ENCODE measurements at regions not wholly inside any gene's neighbourhood (a gene's known extent, or its start where the extent isn't known, plus 50 kb on each side); places are given as distances from the start of the nearest gene placed in this dataset.
"Not testable (repeated sequence)": the region's sequence is repeated elsewhere in the genome, so short reads cannot be mapped to it uniquely, and the experiment has no call there.

DNA sequence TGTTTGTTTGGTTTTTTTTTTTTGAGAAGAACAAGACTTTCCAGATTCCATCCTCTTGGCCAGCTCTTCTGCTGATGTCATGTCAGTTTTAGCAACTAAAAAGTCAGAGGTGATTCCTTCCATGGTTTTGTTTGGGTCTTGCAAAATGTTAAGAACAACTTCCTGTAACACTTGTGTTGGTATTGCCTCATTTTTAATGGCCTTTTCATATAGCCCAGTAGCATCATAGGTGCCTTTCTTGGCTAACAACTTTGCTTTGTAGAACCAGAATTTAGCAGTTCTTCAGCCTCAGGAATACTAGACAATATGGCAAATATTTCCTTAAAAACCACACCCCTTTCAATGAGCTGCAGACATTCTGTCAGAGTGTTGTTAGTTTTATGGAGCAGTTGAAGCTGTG lies 99.5 kb upstream of the SIRPG start:
- no peaks in the 10 kb centered on the region for H3K4me1 ChIP-seq (ENCODE audit: insufficient read depth)
- no peaks in the 10 kb centered on the region for H3K36me3 ChIP-seq (ENCODE audit: insufficient read depth)
- no peak overlapping the region for H3K27ac ChIP-seq (ENCODE audit: low read depth)
- no peak for DNase-seq (ENCODE audit: extremely low spot score)
- no peak overlapping the region for H3K4me3 ChIP-seq (ENCODE audit: low read depth, low read length)

DNA sequence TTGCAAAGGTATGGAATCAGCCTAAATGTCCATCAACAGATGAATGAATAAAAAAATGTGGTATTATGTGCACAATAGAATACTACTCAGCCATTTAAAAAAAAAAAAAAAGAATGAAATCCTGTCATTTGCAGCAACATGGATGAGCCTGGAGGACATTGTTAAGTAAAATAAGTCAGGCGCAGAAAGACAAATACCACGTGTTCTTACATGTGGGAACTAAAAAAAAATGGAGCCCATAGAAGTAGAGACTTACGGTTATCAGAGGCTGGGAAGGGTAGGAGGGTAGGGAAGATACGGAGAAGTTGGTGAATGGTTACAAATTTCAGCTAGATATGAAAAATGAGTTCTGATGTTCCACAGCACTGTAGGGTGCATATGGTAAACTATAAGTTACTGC lies 97.2 kb upstream of the SIRPG start:
- WGBS = 76% methylated on average over 4 of the region's 4 CpGs
- DNase-seq (ENCODE audit: extremely low spot score) = no peak
- H3K4me1 ChIP-seq (ENCODE audit: insufficient read depth) = no peaks in the 10 kb centered on the region

DNA sequence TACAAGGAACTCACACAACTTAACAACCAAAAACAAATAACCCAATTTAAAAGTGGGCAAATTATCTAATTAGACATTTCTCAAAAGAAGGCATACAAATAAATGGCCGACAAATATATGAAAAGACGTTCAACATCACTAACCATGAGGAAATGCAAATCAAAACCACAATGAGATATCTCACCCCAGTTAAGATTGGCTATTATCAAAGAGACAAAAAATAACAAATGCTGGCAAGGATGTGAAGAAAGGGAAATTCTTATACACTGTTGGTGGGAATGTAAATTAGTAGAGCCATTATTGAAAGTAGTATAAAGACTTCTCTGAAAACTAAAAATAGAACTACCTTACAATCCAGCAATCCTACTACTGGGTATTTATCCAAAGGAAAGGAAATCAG lies 96.7 kb upstream of the SIRPG start:
- H3K36me3 ChIP-seq (ENCODE audit: insufficient read depth) = no peaks in the 10 kb centered on the region
- H3K4me1 ChIP-seq (ENCODE audit: insufficient read depth) = no peaks in the 10 kb centered on the region
- H3K27ac ChIP-seq (ENCODE audit: low read depth) = no peak overlapping the region
- 63% methylated on average over 2 of the region's 2 CpGs for WGBS
- no peak for DNase-seq (ENCODE audit: extremely low spot score)
- H3K4me3 ChIP-seq (ENCODE audit: low read depth, low read length) = no peak overlapping the region

More for the DNA sequence above, 97.2 kb upstream of the SIRPG start:
- Histone ChIP-seq H3K27ac (ENCODE audit: low read depth) (no peak overlapping the region), H3K4me3 (ENCODE audit: low read depth, low read length) (no peak overlapping the region), H3K36me3 (ENCODE audit: insufficient read depth) (no peaks in the 10 kb centered on the region)

DNA sequence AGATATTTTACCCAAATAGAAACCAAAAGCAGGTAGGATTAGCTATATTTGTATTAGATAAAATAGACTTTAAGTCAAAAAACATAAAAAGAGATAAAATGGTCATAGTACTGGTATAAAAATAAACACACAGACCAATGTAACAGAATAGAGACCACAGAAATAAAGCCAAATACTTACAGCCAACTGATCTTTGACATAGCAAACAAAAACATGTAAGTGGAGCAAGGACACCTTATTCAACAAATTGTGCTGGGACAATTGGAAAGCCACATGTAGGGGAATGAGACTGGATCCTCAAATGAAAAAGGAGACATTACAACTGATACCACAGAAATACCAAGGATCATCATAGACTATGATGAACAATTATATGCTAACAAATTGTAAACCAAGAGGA lies 94.5 kb upstream of the SIRPG start:
- no peak overlapping the region for H3K27ac ChIP-seq (ENCODE audit: low read depth)
- no peak overlapping the region for H3K4me3 ChIP-seq (ENCODE audit: low read depth, low read length)
- H3K4me1 ChIP-seq (ENCODE audit: insufficient read depth) = no peaks in the 10 kb centered on the region
- no peaks in the 10 kb centered on the region for H3K36me3 ChIP-seq (ENCODE audit: insufficient read depth)
- no peak for DNase-seq (ENCODE audit: extremely low spot score)

DNA sequence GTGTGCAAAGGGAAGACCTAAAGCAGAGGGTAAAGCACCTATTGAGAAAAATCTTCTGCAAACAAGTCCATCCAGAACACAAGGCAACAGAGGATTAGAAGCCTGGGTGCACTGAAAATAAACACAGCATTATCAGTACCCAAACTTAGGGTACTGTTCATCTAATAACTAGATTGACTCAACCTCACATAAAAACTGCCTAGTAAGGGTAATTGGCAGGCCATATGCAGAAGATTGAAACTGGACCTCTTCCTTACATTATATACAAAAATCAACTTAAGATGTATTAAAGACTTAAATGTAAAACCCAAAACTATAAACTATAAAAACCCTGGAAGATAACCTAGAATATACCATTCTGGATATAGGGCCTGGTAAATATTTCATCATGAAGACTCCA lies 91.2 kb upstream of the SIRPG start:
- DNase-seq (ENCODE audit: extremely low spot score) = no peak
- Histone ChIP-seq H3K4me3 (ENCODE audit: low read depth, low read length) (no peak overlapping the region), H3K36me3 (ENCODE audit: insufficient read depth) (no peaks in the 10 kb centered on the region), H3K4me1 (ENCODE audit: insufficient read depth) (no peaks in the 10 kb centered on the region), H3K27ac (ENCODE audit: low read depth) (no peak overlapping the region)

DNA sequence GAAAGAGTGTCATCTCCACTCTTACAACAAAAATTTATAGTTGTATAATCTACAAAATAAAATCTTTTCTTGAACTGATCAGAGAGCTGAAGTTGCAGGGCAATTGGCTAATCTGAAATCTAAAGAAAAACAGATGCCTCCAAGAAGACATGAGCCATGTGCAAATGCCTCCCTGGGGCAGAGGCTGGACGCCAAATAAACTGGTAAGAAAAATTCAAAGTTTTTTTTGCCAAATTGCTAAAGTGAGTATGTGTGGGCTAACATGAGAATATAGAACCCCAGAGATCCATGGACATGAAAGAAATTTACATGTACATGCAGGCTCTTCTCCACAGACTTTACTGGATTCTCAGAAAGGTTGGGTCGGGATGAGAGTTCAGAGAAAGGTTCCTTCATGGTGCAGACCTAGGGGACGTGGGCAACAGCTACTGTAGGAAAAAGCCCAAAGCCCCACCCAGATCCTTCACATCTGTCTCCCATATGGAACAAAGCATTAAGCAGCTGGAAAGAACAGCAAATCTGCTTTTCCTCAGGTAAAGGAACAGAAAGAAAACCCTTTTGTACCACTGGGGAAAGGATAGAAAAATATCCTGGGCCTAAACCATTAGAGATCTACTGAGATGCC lies 90.5 kb upstream of the SIRPG start:
- H3K4me1 ChIP-seq (ENCODE audit: insufficient read depth) = no peaks in the 10 kb centered on the region
- H3K36me3 ChIP-seq (ENCODE audit: insufficient read depth) = no peaks in the 10 kb centered on the region
- WGBS = 55% methylated on average over 3 of the region's 3 CpGs
- H3K27ac ChIP-seq (ENCODE audit: low read depth) = no peak overlapping the region
- no peak for DNase-seq (ENCODE audit: extremely low spot score)
- no peak overlapping the region for H3K4me3 ChIP-seq (ENCODE audit: low read depth, low read length)

DNA sequence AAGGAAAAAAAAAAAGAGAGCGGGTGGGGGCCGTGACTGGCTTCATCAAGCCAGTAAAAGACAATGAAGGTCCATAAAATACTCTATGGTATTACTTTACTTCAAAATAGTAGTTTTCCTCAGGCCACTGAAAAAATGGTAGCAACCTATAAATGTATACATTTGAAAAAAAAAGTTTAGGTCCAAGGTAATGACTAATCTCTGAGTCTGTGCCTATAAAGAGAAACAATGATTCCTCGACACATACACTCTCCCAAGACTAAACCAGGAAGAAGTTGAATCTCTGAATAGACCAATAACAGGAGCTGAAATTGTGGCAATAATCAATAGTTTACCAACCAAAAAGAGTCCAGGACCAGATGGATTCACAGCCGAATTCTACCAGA lies 84.5 kb upstream of the SIRPG start:
- not testable (repeated sequence) for DNase-seq (ENCODE audit: extremely low spot score); H3K4me3 ChIP-seq (ENCODE audit: low read depth, low read length); H3K4me1 ChIP-seq (ENCODE audit: insufficient read depth); H3K27ac ChIP-seq (ENCODE audit: low read depth); H3K36me3 ChIP-seq (ENCODE audit: insufficient read depth)
- WGBS = 79% methylated on average over 3 of the region's 4 CpGs

DNA sequence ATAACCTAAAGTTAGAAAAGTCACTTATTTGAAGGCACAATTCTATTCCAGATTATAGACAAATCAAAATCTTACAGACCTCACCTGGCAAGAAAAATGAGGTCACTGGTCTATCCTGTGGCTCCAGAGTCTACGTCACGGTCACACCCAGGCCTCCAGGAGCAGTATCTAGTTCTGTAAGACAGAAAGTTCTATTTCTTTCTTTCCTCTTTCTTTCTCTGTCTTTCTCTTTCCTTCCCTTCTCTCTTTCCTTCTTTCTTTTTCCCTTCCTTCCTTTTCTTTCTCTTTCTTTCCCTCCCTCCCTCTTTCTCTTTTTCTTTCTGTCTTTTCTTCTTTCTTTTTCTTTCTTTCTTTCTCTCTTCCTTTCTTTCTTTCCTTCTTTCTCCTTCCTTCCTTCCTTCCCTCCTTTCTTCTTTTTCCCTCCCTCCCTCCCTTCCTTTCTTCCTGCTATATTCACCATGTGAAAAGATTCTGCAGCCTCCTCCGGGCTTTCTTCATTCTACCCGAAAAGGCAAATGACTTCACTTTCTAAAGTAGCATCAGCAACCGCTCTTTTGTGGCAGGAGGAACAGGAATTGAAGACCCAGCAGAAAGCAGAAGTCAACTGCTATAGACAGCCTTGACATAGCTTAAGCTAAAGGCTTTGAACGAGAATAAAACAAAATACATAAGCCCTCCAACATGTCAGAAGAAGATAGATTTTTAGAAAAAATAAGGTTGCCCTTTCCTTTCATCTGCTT lies 83.9 kb upstream of the SIRPG start:
- WGBS = 73% methylated on average over 6 of the region's 6 CpGs

DNA sequence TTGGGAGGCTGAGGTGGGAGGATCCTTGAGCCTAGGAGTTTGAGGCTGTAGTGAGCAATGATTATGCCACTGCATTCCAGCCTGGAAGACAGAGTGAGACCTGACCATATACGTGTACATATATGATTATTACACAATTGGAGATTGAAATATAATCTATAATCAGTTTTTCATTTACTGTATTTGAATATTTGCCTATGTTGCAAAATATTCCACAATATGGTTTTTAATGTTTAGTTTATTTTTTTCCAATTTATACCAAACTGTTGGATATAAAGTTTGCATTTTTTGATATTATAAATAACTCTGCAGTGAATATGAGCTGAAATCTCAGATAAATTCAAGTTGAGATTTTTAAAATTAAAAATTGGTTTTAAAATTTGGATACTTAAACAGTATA lies 79.6 kb upstream of the SIRPG start:
- Histone ChIP-seq H3K36me3 (ENCODE audit: insufficient read depth) (no peaks in the 10 kb centered on the region), H3K4me3 (ENCODE audit: low read depth, low read length) (no peak overlapping the region), H3K4me1 (ENCODE audit: insufficient read depth) (no peaks in the 10 kb centered on the region), H3K27ac (ENCODE audit: low read depth) (no peak overlapping the region)
- WGBS = 84% methylated on average over 1 of the region's 1 CpG
- no peak for DNase-seq (ENCODE audit: extremely low spot score)

More for the DNA sequence above, 83.9 kb upstream of the SIRPG start:
- Histone ChIP-seq H3K27ac (ENCODE audit: low read depth) (no peak overlapping the region), H3K4me1 (ENCODE audit: insufficient read depth) (no peaks in the 10 kb centered on the region), H3K36me3 (ENCODE audit: insufficient read depth) (no peaks in the 10 kb centered on the region), H3K4me3 (ENCODE audit: low read depth, low read length) (no peak overlapping the region)
- DNase-seq (ENCODE audit: extremely low spot score) = no peak

DNA sequence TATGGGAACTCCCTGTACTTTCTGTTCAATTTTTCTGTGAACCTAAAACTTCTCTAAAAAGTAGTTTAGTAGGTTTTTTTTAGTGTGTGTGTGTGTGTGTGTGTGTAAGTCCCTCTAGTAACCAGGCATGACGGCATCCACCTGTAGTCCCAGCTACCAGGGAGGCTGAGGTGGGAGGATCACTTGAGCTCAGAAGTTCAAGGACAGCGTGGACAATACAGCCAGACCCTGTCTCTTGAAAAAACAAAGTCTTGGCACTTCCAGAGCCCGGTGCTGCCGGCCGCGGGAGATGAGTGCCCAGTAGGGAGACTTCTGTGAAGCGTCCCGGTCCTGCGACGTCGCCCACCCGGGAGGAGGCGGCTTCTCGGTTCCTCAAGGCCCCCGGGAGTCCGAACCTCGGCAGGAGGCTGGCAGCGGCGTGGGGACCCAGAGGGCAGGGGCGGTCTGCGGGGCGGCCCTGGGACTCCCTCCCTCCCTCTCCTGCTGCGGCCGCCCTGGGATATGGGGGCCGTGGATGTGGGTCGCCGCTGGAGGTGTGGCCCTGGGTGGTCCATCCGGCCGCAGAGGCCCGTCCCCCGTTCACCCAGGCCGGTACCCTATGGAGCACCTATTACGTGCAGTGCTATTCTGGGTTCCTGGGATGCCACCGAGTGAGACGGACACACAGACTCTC lies 78.0 kb upstream of the SIRPG start:
- Histone ChIP-seq H3K27ac (ENCODE audit: low read depth) (no peak overlapping the region), H3K4me3 (ENCODE audit: low read depth, low read length) (no peak overlapping the region), H3K4me1 (ENCODE audit: insufficient read depth) (no peaks in the 10 kb centered on the region), H3K36me3 (ENCODE audit: insufficient read depth) (no peaks in the 10 kb centered on the region)
- no peak for DNase-seq (ENCODE audit: extremely low spot score)
- 88% methylated on average over 35 of the region's 35 CpGs for WGBS

DNA sequence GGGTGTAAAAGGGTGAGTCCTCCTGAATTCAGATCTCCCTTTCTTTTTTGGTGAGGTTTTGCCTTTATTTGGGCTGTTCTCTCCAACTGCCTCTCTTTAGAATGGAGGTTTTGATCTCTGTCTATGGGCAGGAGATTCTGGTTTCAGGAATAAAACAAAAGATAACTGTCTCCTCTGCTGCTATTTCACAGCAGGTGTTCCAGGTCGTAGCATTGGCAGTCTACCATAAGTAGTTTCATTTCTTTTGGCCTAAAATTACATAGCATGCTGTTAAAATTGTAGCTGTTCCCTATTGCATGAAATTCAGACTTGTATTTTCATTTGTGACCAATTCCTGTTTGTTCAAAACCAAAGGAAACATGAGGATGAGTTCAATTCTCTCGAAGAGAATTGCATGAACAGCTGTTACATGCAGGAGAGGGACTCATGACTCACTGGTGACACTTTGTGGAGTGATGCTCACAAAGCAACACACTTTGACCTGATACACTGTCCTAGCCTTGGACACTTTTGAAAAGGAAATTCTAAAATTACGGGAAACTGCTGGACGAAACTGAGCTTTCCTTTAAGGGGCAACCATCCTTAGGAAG lies 76.8 kb upstream of the SIRPG start:
- Histone ChIP-seq H3K4me3 (ENCODE audit: low read depth, low read length) (no peak overlapping the region), H3K27ac (ENCODE audit: low read depth) (no peak overlapping the region), H3K4me1 (ENCODE audit: insufficient read depth) (no peaks in the 10 kb centered on the region), H3K36me3 (ENCODE audit: insufficient read depth) (no peaks in the 10 kb centered on the region)
- no peak for DNase-seq (ENCODE audit: extremely low spot score)
- WGBS = 54% methylated on average over 4 of the region's 4 CpGs

DNA sequence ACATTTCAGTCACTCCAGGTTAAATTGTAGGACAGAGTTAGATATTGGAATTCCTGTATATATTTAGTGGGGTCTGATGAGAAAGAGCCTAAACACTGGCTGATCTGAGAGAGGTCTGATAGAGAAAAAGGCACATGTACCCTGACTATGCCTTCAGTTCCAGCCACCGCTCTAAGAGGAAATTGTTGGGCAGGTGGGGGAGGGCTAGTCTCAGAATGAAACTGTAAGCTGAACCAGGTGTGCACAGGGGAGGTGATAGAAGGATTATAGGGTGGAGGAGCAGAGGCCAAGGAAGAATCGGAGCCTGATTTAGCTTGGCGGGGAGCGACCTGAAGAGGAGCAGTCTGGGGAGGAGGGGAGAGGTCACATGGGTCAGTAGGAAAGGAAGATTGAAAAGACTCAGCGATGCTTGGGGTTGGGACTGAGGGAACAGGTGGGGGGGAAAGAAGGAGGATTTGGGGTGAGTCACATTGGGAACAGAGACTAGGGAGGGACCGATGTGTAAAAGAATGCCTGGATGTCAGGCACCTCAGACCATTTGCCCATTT lies 74.3 kb upstream of the SIRPG start:
- H3K4me1 ChIP-seq (ENCODE audit: insufficient read depth); DNase-seq (ENCODE audit: extremely low spot score); H3K36me3 ChIP-seq (ENCODE audit: insufficient read depth); H3K27ac ChIP-seq (ENCODE audit: low read depth); H3K4me3 ChIP-seq (ENCODE audit: low read depth, low read length): not testable (repeated sequence)
- WGBS = 77% methylated on average over 6 of the region's 6 CpGs

DNA sequence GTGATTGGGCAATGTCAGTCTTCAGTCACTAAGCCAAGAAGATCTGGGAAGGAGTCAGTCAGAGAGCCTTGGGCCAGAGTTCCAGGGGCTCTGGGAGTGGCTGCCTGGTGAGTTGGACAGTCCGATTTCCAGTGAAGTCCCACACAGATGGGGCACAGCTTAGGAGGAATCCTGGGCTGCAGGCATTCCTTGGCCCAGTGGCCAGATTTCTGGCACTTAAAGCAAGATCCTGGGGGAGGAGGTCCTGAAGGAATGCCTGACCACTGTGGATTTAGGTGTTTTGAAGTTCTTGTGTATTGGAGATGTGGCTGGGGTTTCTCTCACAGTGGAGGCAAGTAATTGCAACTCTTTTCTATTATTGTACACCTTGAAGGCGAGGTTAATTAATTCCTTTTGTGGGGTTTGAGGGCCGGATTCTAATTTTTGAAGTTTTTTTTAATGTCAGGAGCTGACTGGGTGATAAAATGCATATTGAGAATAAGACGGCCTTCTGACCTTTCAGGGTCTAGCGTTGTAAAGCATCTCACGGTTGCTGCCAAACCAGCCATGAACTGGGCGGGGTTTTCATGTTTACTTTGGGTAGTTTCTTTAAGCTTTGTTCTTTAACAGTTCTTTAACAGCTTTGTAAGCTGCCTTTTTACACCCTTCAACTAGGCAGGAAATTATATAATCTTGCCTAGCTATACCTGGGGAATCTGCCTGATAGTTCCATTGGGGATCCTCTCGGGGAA lies 73.6 kb upstream of the SIRPG start:
- not testable (repeated sequence) for H3K27ac ChIP-seq (ENCODE audit: low read depth); H3K4me1 ChIP-seq (ENCODE audit: insufficient read depth); DNase-seq (ENCODE audit: extremely low spot score); H3K36me3 ChIP-seq (ENCODE audit: insufficient read depth); H3K4me3 ChIP-seq (ENCODE audit: low read depth, low read length)
- 54% methylated on average over 8 of the region's 8 CpGs for WGBS

All from urinary bladder (tissue), 3 donors.